ENCODE measurements at regions not wholly inside any gene's neighbourhood (a gene's known extent, or its start where the extent isn't known, plus 50 kb on each side); places are given as distances from the start of the nearest gene placed in this dataset.
"Not testable (repeated sequence)": the region's sequence is repeated elsewhere in the genome, so short reads cannot be mapped to it uniquely, and the experiment has no call there.

DNA sequence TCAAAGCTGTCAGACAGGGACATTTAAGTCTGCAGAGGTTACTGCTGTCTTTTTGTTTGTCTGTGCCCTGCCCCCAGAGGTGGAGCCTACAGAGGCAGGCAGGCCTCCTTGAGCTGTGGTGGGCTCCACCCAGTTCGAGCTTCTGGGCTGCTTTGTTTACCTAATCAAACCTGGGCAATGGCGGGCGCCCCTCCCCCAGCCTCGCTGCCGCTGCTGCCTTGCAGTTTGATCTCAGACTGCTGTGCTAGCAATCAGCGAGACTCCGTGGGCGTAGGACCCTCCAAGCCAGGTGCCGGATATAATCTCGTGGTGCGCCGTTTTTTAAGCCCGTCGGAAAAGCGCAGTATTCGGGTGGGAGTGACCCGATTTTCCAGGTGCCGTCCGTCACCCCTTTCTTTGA is 107.1 kb upstream of the KLF12 start:
- not testable (repeated sequence) for TF ChIP-seq POLR2A, EP300 (IDR thresholded peaks at IDR 0.05)
- TF ChIP-seq, protein P1, sequence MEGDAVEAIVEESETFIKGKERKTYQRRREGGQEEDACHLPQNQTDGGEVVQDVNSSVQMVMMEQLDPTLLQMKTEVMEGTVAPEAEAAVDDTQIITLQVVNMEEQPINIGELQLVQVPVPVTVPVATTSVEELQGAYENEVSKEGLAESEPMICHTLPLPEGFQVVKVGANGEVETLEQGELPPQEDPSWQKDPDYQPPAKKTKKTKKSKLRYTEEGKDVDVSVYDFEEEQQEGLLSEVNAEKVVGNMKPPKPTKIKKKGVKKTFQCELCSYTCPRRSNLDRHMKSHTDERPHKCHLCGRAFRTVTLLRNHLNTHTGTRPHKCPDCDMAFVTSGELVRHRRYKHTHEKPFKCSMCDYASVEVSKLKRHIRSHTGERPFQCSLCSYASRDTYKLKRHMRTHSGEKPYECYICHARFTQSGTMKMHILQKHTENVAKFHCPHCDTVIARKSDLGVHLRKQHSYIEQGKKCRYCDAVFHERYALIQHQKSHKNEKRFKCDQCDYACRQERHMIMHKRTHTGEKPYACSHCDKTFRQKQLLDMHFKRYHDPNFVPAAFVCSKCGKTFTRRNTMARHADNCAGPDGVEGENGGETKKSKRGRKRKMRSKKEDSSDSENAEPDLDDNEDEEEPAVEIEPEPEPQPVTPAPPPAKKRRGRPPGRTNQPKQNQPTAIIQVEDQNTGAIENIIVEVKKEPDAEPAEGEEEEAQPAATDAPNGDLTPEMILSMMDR (IDR thresholded peaks at IDR 0.05), result not testable (repeated sequence)

All from gastroesophageal sphincter (tissue), 3 donors.